ENCODE measurements at regions not wholly inside any gene's neighbourhood (a gene's known extent, or its start where the extent isn't known, plus 50 kb on each side); places are given as distances from the start of the nearest gene placed in this dataset.

DNA sequence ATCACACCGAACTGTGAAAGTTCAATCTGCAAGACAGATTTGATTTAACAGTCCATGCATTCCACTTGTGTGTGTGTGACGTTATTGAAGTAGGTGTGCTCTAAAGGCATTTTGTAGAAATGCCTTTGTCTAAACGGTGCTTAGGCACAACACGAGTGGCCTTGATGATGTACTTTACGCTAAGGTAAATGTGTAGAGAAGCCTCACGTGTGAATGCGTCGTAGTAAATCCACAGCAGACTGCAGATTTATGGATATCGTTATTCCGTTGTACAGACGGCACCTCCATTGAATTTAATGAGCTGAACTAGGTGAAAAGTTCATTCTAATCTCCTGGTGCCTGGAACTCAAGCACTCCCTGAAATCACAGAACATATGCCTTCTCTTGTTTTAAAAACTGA lies 202.8 kb upstream of the STXBP6 start:
- intact Hi-C loops (cut with micrococcal nuclease): no loop called here
- no peaks in the 10 kb centered on the region for H3K27me3 ChIP-seq (ENCODE audit: control insufficient read depth in 2 of 2, insufficient read depth in 2 of 2, low read length in 2 of 2)
- no peaks in the 10 kb centered on the region for H3K79me2 ChIP-seq (ENCODE audit: control insufficient read depth, insufficient read depth, low read length)
- no peaks in the 10 kb centered on the region for H4K20me1 ChIP-seq (replicated peaks; ENCODE audit: control insufficient read depth, extremely low read depth, insufficient read depth, low read length)
- ChIA-PET POLR2A (no interaction called here), CTCF (no interaction called here)
- no TSS peak for BruUV-seq (replicated peaks)
- DNase-seq (ENCODE audit: low read depth, low spot score) (no peak), FAIRE-seq (no peak)
- no peak overlapping the region for H3K9ac ChIP-seq (replicated peaks; ENCODE audit: extremely low read depth, insufficient read depth, low read length)
- dilution Hi-C loops (cut with MboI; ENCODE audit: extremely low pct_ligation_motif_present, low sequenced_read_pairs): no loop called here
- TF ChIP-seq GATA2 (IDR thresholded peaks at IDR 0.05; ENCODE audit: insufficient read depth, insufficient read length, low read depth, low read length): no peak
- no peak for TF ChIP-seq POLR2AphosphoS5 (IDR thresholded peaks at IDR 0.05; ENCODE audit: insufficient read depth, low read depth, low read length)
- TF ChIP-seq MYC (IDR thresholded peaks at IDR 0.05; ENCODE audit: low read depth, low read length): no peak
- TF ChIP-seq JUN (IDR thresholded peaks at IDR 0.05; ENCODE audit: borderline replicate concordance, insufficient read depth, insufficient read length, low read depth): no peak
- no peaks in the 10 kb centered on the region for H3K36me3 ChIP-seq (ENCODE audit: control insufficient read depth in 2 of 2, extremely low read depth in 1 of 2, insufficient read depth in 2 of 2, low read length in 2 of 2)
- H3K27ac ChIP-seq (ENCODE audit: insufficient read depth, low read depth, low read length): no peak overlapping the region
- H3K9me3 ChIP-seq (replicated peaks; ENCODE audit: control insufficient read depth, insufficient read depth, low read length): no peaks in the 10 kb centered on the region
- no peaks in the 10 kb centered on the region for H3K9me1 ChIP-seq (replicated peaks; ENCODE audit: control insufficient read depth, extremely low read depth, insufficient read depth, low read length)
- no peaks in the 10 kb centered on the region for H3K4me1 ChIP-seq (ENCODE audit: control insufficient read depth, extremely low read depth, insufficient read depth, low read length)
- no peak overlapping the region for H3K4me2 ChIP-seq (ENCODE audit: insufficient read depth, low read length)
- H3K4me3 ChIP-seq (replicated peaks in 1 of 3; ENCODE audit: insufficient read depth in 1 of 3, low read depth in 1 of 3, low read length in 3 of 3): no peak overlapping the region
- H2AFZ ChIP-seq (ENCODE audit: low read depth, low read length): no peak overlapping the region

DNA sequence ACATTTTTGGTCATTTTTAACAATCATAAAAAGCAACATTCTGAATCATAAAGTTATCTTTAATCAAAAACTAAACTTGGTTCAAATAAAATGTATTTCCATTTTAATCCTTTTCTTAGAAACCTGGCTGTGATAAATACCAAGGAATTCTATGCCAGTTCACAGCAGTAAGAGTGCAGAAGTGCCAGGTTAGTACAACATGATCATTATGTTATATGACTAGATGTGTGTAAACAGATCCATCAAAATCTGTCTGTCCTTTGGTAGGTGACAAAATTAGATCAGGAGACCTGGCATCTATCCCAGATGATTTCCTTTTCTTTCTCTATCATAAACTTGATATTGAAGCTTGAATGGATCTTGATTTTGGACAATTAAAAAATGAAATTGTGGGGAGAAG lies 200.6 kb upstream of the STXBP6 start:
- Histone ChIP-seq H4K20me1 (replicated peaks; ENCODE audit: control insufficient read depth, extremely low read depth, insufficient read depth, low read length) (no peaks in the 10 kb centered on the region), H3K27ac (ENCODE audit: insufficient read depth, low read depth, low read length) (no peak overlapping the region), H3K4me1 (ENCODE audit: control insufficient read depth, extremely low read depth, insufficient read depth, low read length) (no peaks in the 10 kb centered on the region), H3K4me3 (replicated peaks in 1 of 3; ENCODE audit: insufficient read depth in 1 of 3, low read depth in 1 of 3, low read length in 3 of 3) (no peak overlapping the region), H3K4me2 (ENCODE audit: insufficient read depth, low read length) (no peak overlapping the region), H3K9me1 (replicated peaks; ENCODE audit: control insufficient read depth, extremely low read depth, insufficient read depth, low read length) (no peaks in the 10 kb centered on the region), H2AFZ (ENCODE audit: low read depth, low read length) (no peak overlapping the region), H3K27me3 (ENCODE audit: control insufficient read depth in 2 of 2, insufficient read depth in 2 of 2, low read length in 2 of 2) (no peaks in the 10 kb centered on the region), H3K9ac (replicated peaks; ENCODE audit: extremely low read depth, insufficient read depth, low read length) (no peak overlapping the region), H3K79me2 (ENCODE audit: control insufficient read depth, insufficient read depth, low read length) (no peaks in the 10 kb centered on the region), H3K36me3 (ENCODE audit: control insufficient read depth in 2 of 2, extremely low read depth in 1 of 2, insufficient read depth in 2 of 2, low read length in 2 of 2) (no peaks in the 10 kb centered on the region), H3K9me3 (replicated peaks; ENCODE audit: control insufficient read depth, insufficient read depth, low read length) (no peaks in the 10 kb centered on the region)
- intact Hi-C loops (cut with micrococcal nuclease) (no loop called here), dilution Hi-C loops (cut with MboI; ENCODE audit: extremely low pct_ligation_motif_present, low sequenced_read_pairs) (no loop called here)
- CTCF ChIA-PET: no interaction called here
- no TSS peak for BruUV-seq (replicated peaks)
- TF ChIP-seq EZH2 (IDR thresholded peaks at IDR 0.05; ENCODE audit: borderline replicate concordance, low read depth, low read length, severe bottlenecking) (no peak), POLR2A (IDR thresholded peaks at IDR 0.05; ENCODE audit: low read depth, low read length) (no peak), FOS (IDR thresholded peaks at IDR 0.05; ENCODE audit: borderline replicate concordance, insufficient read depth, low read length) (no peak), GATA2 (IDR thresholded peaks at IDR 0.05; ENCODE audit: insufficient read depth, insufficient read length, low read depth, low read length) (no peak), MYC (IDR thresholded peaks at IDR 0.05; ENCODE audit: low read depth, low read length) (no peak), POLR2AphosphoS5 (IDR thresholded peaks at IDR 0.05; ENCODE audit: insufficient read depth, low read depth, low read length) (no peak), MAX (IDR thresholded peaks at IDR 0.05; ENCODE audit: insufficient read depth, insufficient read length) (no peak), JUN (IDR thresholded peaks at IDR 0.05; ENCODE audit: borderline replicate concordance, insufficient read depth, insufficient read length, low read depth) (no peak), CTCF (IDR thresholded peaks at IDR 0.05; ENCODE audit: extremely low read depth in 1 of 2, insufficient read depth in 1 of 2, low read depth in 1 of 2, low read length in 2 of 2) (no peak)
- POLR2A ChIA-PET: no interaction called here
- FAIRE-seq (no peak), DNase-seq (ENCODE audit: low read depth, low spot score) (no peak)
